Heart left ventricle (tissue), 16 donors: ENCODE measurements at regions not wholly inside any gene's neighbourhood (a gene's known extent, or its start where the extent isn't known, plus 50 kb on each side); places are given as distances from the start of the nearest gene placed in this dataset.
A peak's percentile ranks its signal among the peaks of the same experiment; 100 is the strongest.

Experiments
- ATAC-seq, 4 donors: fragments of 200-7000 bp; cut with Tn5 transposase; one replicate each; pipeline ENCODE4 v1.9.1; 2020 to 2022; ENCODE audit warnings: moderate library complexity in 4 of 4, mild to moderate bottlenecking in 3 of 4, moderate number of reproducible peaks in 1 of 4
- DNase-seq, 5 donors: peaks; one replicate each; pipeline ENCODE4 v3.0.0-alpha.2; 2020
- H3K27ac ChIP-seq, 12 donors: fragments of 200-600 bp; sonication (generic) in 4 of 12; one replicate each; pipeline versions ENCODE4 v1.5.0 to v1.8.0; 2016 to 2022; ENCODE audit warnings: mild to moderate bottlenecking in 2 of 12
- H3K27me3 ChIP-seq, 9 donors: fragments of 200-600 bp; sonication (generic) in 2 of 9; one replicate each; pipeline versions ENCODE4 v1.5.1 to v1.8.0; 2016 to 2022; ENCODE audit warnings: mild to moderate bottlenecking in 3 of 9
- H3K36me3 ChIP-seq, 9 donors: fragments of 200-600 bp; sonication (generic) in 2 of 9; one replicate each; pipeline versions ENCODE4 v1.5.0 to v1.8.0; 2018 to 2022; ENCODE audit warnings: mild to moderate bottlenecking in 2 of 9
- H3K4me1 ChIP-seq, 12 donors: fragments of 200-600 bp; sonication (generic) in 4 of 12; one replicate each; pipeline versions ENCODE4 v1.5.0 to v1.8.0; 2016 to 2022; ENCODE audit warnings: mild to moderate bottlenecking in 3 of 12
- H3K4me3 ChIP-seq, 12 donors: fragments of 200-600 bp; sonication (generic) in 4 of 12; one replicate each; pipeline versions ENCODE4 v1.5.0 to v1.8.0; 2017 to 2022; ENCODE audit warnings: mild to moderate bottlenecking in 9 of 12, moderate library complexity in 4 of 12
- H3K9me3 ChIP-seq, 12 donors: fragments of 200-600 bp; sonication (generic) in 4 of 12; one replicate each; pipeline versions ENCODE4 v1.5.0 to v1.8.0; 2016 to 2022; ENCODE audit warnings: mild to moderate bottlenecking in 1 of 12
- CTCF ChIP-seq, 12 donors: fragments of 200-600 bp; sonication (generic) in 4 of 12; IDR thresholded peaks; one replicate each; pipeline versions ENCODE4 v1.5.0 to v1.8.0; 2018 to 2022; ENCODE audit warnings: antibody characterized with exemption in 12 of 12, mild to moderate bottlenecking in 5 of 12
- POLR2A ChIP-seq, 2 donors: fragments of 450-650 bp; IDR thresholded peaks; one replicate each; pipeline ENCODE4 v1.6.1; 2017; ENCODE audit warnings: antibody characterized with exemption in 2 of 2, mild to moderate bottlenecking in 2 of 2, moderate library complexity in 2 of 2
- whole genome bisulfite sequencing, 4 donors: extraction: QIAGEN DNeasy Blood & Tissue Kit in 2 of 4; methylation state at CpG; one replicate each; pipeline versions ENCODE4 v1.1.5 to v1.1.7; 2013 to 2018; 5-methylcytosine and 5-hydroxymethylcytosine counted together
- intact Hi-C, 10 donors: fragments of 100-400 bp; cut with DNase I; formaldehyde crosslinking; loops; one replicate each; pipeline versions ENCODE4 v1.11.1 to v1.14.2; 2022
- donor health status: ischemic (EF 13 %, LVEDD 7.1; RV severe dilation, severe dysfunction).
- donor health status: healthy with polysubstance abuse.
- donor health status: DM: no; HTN: yes; CAD: no.
- donor health status: DM: no; HTN: no; CAD: no.
- donor health status: ischemic (EF 25% LVEDD 6.9; RV normal size, moderate dysfunction).
- donor health status: ischemic (EF 25% LVEDD 5.7; RV mildly dilated, moderate dysfunction).
- donor health status: healthy.
- donor health status: DM: yes; HTN: yes; CAD: no.
- donor health status: ischemic (EF 35%, LVEDD 5.7; RV mildly dilated, moderate dysfunction).
- donor health status: nonischemic (EF 11% LVEDD 7.7; RV severe dilation, severe dysfunction).
- donor health status: DM: yes; HTN: yes; CAD: no.
- donor health status: PGD.
- donor health status: ischemic (EF 29% LVEDD 5.4; RV normal size, mild dysfunction).
- donor health status: nonischemic (EF 23%, LVEDD 6.1; RV moderate dilation, normal function).

GRCh38 chr3:22361521-22361920, 610.5 kb upstream of the ZNF385D start:
- Histone ChIP-seq H3K4me3 (no peak overlapping the region), H3K4me1 (peaks cover 0 to 7% (median 0%) of the 10 kb centered on the region in 12 donors), H3K27me3 (no peaks in the 10 kb centered on the region), H3K9me3 (peaks cover 0 to under 1% (median 0%) of the 10 kb centered on the region in 12 donors), H3K27ac (peak overlapping the region in 2 of 12 donors; percentile 20 to 47), H3K36me3 (no peaks in the 10 kb centered on the region)
- intact Hi-C loops = no loop called here
- DNase-seq (no peak), ATAC-seq (peak in 1 of 4 donors; percentile 45)
- TF ChIP-seq CTCF (IDR thresholded peaks at IDR 0.05) = no peak
- no peak for TF ChIP-seq POLR2A (IDR thresholded peaks at IDR 0.05)
- 36 to 53% (median 40%) methylated on average over 1 of the region's 1 CpG for WGBS, 4 donors

GRCh38 chr3:22364851-22365250, 613.8 kb upstream of the ZNF385D start:
- peaks cover 0 to 7% (median 0%) of the 10 kb centered on the region in 12 donors for H3K4me1 ChIP-seq
- H3K27ac ChIP-seq = no peak overlapping the region
- ATAC-seq (no peak), DNase-seq (no peak)
- no peak overlapping the region for H3K4me3 ChIP-seq
- TF ChIP-seq POLR2A (IDR thresholded peaks at IDR 0.05) (no peak), CTCF (IDR thresholded peaks at IDR 0.05) (no peak)
- H3K9me3 ChIP-seq = peaks cover 0 to 5% (median 0%) of the 10 kb centered on the region in 12 donors
- peaks cover 0 to 7% (median 0%) of the 10 kb centered on the region in 9 donors for H3K27me3 ChIP-seq
- no peaks in the 10 kb centered on the region for H3K36me3 ChIP-seq
- WGBS, 4 donors = 88 to 96% (median 92%) methylated on average over 1 of the region's 1 CpG
- intact Hi-C loops = no loop called here

GRCh38 chr3:22366781-22367180, 615.8 kb upstream of the ZNF385D start:
- peaks cover 0 to 24% (median 8%) of the 10 kb centered on the region in 9 donors for H3K27me3 ChIP-seq
- no peak overlapping the region for H3K27ac ChIP-seq
- TF ChIP-seq CTCF (IDR thresholded peaks at IDR 0.05) (no peak), POLR2A (IDR thresholded peaks at IDR 0.05) (no peak)
- peaks cover 0 to 5% (median 0%) of the 10 kb centered on the region in 12 donors for H3K9me3 ChIP-seq
- H3K36me3 ChIP-seq = no peaks in the 10 kb centered on the region
- intact Hi-C loops = no loop called here
- 27 to 58% (median 39%) methylated on average over 2 of the region's 2 CpGs for WGBS, 4 donors
- DNase-seq (no peak), ATAC-seq (no peak)
- H3K4me3 ChIP-seq = no peak overlapping the region
- H3K4me1 ChIP-seq = no peaks in the 10 kb centered on the region

GRCh38 chr3:22371036-22371435, 620.0 kb upstream of the ZNF385D start:
- Histone ChIP-seq H3K4me1 (peaks cover 0 to 11% (median 0%) of the 10 kb centered on the region in 12 donors), H3K27ac (no peak overlapping the region), H3K4me3 (no peak overlapping the region), H3K9me3 (peaks cover 0 to 5% (median 0%) of the 10 kb centered on the region in 12 donors), H3K36me3 (no peaks in the 10 kb centered on the region), H3K27me3 (peaks cover 0 to 52% (median 18%) of the 10 kb centered on the region in 9 donors)
- intact Hi-C loops = no loop called here
- DNase-seq (no peak), ATAC-seq (no peak)
- 81 to 91% (median 86%) methylated on average over 8 of the region's 8 CpGs for WGBS, 4 donors
- TF ChIP-seq POLR2A (IDR thresholded peaks at IDR 0.05) = no peak
- no peak for TF ChIP-seq CTCF (IDR thresholded peaks at IDR 0.05)
